ENCODE measurements at regions not wholly inside any gene's neighbourhood (a gene's known extent, or its start where the extent isn't known, plus 50 kb on each side); places are given as distances from the start of the nearest gene placed in this dataset.

DNA sequence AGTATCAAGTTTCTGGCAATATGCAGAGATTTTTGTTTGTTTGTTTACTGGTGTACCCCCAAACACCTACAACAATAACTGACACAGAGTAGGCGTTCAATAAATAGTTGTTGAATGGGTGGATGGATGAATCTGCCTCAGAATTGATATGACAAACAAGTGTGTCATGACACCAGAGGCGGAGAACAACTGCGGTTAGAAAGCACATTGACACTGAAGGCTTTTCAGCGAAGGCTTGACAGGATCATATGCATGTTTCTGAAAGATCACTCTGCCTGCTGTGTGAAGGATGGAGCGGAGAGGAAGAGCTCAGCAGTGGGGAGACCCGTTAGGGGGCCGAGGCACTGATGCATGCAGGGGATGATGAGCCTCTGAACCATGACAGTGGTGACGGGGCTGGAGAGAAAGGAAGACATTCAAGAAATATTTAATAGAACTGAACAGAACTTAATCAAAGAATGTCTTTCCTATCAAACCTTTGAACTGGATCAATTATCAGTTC, 108.5 kb upstream of the USP47 start:
- H3K27me3 Mint-ChIP-seq (ENCODE audit: low read depth): peaks cover 21% of the 10 kb centered on the region

DNA sequence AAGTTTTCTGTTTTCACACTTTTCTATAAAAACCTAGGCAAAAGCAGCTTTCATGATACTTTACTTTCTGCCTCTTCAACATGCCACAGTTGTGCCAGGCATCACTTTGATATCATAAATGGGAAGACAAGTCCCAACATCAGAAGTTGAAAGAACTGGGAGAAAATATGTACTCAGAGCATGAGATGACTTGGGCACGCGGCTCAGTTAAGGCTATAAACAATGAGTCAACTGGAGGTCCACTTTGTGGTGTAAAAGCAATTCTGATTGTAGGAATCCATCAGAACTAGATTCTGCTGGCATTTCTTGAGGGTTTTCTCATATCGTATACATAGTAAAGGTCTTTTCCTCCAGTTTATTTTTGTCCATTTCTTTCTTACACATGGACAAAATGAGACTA, 109.7 kb upstream of the USP47 start:
- Mint-ChIP-seq H3K27me3 (ENCODE audit: low read depth) (peaks cover 21% of the 10 kb centered on the region), H3K4me1 (no peaks in the 10 kb centered on the region), H3K9me3 (peaks cover 16% of the 10 kb centered on the region), H3K27ac (peak overlapping the region in 1 of 3 experiments; percentile 6), H3K36me3 (ENCODE audit: low read depth) (no peaks in the 10 kb centered on the region), H3K4me3 (no peak overlapping the region)
- TF ChIP-seq, protein P1, sequence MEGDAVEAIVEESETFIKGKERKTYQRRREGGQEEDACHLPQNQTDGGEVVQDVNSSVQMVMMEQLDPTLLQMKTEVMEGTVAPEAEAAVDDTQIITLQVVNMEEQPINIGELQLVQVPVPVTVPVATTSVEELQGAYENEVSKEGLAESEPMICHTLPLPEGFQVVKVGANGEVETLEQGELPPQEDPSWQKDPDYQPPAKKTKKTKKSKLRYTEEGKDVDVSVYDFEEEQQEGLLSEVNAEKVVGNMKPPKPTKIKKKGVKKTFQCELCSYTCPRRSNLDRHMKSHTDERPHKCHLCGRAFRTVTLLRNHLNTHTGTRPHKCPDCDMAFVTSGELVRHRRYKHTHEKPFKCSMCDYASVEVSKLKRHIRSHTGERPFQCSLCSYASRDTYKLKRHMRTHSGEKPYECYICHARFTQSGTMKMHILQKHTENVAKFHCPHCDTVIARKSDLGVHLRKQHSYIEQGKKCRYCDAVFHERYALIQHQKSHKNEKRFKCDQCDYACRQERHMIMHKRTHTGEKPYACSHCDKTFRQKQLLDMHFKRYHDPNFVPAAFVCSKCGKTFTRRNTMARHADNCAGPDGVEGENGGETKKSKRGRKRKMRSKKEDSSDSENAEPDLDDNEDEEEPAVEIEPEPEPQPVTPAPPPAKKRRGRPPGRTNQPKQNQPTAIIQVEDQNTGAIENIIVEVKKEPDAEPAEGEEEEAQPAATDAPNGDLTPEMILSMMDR (IDR thresholded peaks at IDR 0.05; ENCODE audit: unreplicated experiment in 3 of 3): no peak

More for the DNA sequence above, 108.5 kb upstream of the USP47 start:
- Mint-ChIP-seq H3K4me1 (no peaks in the 10 kb centered on the region), H3K9me3 (peaks cover 16% of the 10 kb centered on the region), H3K27ac (no peak overlapping the region), H3K4me3 (no peak overlapping the region), H3K36me3 (ENCODE audit: low read depth) (no peaks in the 10 kb centered on the region)
- TF ChIP-seq, protein P1 (IDR thresholded peaks at IDR 0.05; ENCODE audit: unreplicated experiment in 3 of 3): no peak

DNA sequence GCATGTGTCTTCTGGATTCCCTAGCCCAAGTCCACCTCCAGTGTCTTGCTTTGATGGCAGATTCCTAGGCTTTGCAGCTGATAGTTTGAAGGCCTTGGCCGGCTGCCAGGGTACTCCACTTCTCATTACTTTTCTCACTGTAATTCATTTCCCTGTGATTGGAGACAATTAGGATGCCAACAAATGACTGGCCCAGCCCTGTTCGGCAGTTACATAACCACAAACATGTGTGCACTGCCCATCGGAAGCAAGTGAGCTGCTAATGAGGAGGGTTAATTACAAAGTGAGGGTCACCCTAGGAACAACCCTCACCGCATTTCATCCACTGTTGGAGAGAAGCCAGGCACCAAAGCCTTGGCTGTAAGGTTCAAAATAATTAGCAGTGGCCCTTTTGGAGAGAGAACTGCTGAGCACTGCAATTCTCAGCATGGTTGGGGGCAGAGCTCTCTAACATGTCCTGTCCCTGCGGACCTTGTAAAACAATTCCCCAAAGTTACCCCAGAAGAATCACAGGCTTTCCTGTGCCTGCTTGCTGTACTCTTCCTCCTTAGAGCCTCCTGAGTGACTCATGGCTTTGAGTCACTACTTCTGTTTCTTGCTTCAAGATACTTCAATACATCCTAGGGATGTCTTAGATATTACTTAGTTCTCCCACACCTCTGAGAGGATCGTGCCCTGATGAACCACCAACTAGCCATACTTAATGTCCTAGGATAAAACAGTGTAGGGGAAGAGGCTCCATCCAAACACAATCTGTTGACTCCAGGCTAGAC, 109.7 kb upstream of the GALNT18 start:
- TF ChIP-seq, protein P1 (IDR thresholded peaks at IDR 0.05; ENCODE audit: unreplicated experiment in 3 of 3): no peak
- peak overlapping the region in 1 of 3 experiments; percentile 6 for H3K27ac Mint-ChIP-seq
- H3K4me1 Mint-ChIP-seq: no peaks in the 10 kb centered on the region
- H3K27me3 Mint-ChIP-seq (ENCODE audit: low read depth): peaks cover 21% of the 10 kb centered on the region
- H3K36me3 Mint-ChIP-seq (ENCODE audit: low read depth): no peaks in the 10 kb centered on the region
- H3K4me3 Mint-ChIP-seq: no peak overlapping the region
- H3K9me3 Mint-ChIP-seq: peaks cover 16% of the 10 kb centered on the region

DNA sequence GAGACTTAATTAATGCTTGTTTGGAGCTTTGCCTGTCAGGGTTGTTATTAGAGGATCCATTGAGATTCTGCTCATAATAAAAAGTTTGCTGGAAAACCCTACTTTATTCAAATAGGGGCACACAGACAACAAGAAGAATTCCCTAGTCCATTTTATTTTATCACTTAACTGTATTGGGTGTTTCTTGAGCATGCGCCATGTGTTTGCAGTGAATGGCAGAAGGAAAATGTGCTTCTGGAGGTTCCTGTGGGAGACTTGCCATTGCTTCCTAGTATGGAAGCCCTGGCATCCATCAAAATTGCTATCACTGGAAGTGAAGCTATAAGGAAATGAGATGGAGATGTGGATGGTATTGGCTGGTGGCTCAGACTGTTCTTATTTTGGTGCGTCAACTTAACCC, 106.6 kb upstream of the GALNT18 start:
- no peak overlapping the region for H3K4me3 Mint-ChIP-seq
- H3K9me3 Mint-ChIP-seq: peaks cover 16% of the 10 kb centered on the region
- TF ChIP-seq, protein P1 (IDR thresholded peaks at IDR 0.05; ENCODE audit: unreplicated experiment in 3 of 3): no peak
- H3K27me3 Mint-ChIP-seq (ENCODE audit: low read depth): peaks cover 21% of the 10 kb centered on the region
- H3K36me3 Mint-ChIP-seq (ENCODE audit: low read depth): no peaks in the 10 kb centered on the region
- no peaks in the 10 kb centered on the region for H3K4me1 Mint-ChIP-seq
- H3K27ac Mint-ChIP-seq: no peak overlapping the region

DNA sequence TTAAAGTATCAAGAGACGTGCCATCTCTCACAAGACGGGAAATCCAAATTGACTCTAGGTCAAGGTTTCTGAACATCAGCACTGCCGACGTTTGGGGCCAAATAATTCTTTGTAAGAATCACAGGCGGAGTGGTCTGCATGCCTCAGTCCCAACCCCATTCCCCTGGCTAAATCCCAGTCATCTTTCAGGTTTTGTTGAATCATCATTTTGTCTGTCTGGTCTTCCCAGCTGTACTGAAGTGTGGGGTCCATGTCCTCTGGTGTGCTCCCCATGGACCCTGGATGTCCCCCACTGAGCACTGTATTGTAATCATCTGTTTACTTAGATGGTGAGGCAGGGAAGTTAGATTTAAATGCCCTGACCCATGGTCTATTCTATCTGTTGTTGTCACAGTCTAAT, 103.6 kb upstream of the GALNT18 start:
- TF ChIP-seq, protein P1 (IDR thresholded peaks at IDR 0.05; ENCODE audit: unreplicated experiment in 3 of 3): no peak
- H3K9me3 Mint-ChIP-seq: peaks cover 27% of the 10 kb centered on the region
- peaks cover 20% of the 10 kb centered on the region for H3K27me3 Mint-ChIP-seq (ENCODE audit: low read depth)
- no peaks in the 10 kb centered on the region for H3K36me3 Mint-ChIP-seq (ENCODE audit: low read depth)
- no peak overlapping the region for H3K4me3 Mint-ChIP-seq
- H3K4me1 Mint-ChIP-seq: no peaks in the 10 kb centered on the region
- H3K27ac Mint-ChIP-seq: no peak overlapping the region

DNA sequence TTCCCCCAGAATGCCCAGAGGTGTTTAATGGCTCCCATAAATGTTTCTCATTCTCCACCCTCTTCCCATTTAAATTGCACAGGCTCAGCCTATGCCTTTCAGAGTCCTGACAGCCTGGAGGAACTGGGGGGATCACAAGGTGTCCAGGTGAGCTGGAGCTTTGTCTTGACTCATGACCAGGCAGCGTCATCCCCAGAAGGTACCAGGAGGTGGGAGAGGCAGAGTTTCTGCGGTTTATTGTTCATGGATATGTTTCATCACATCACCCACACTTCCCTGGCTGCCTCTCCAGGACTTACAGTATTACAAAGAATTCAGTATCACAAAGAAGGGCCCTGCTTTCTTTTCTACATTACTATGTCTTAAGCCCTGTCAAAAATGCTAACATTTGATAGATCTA, 103.2 kb upstream of the GALNT18 start:
- no peaks in the 10 kb centered on the region for H3K36me3 Mint-ChIP-seq (ENCODE audit: low read depth)
- TF ChIP-seq, protein P1 (IDR thresholded peaks at IDR 0.05; ENCODE audit: unreplicated experiment in 3 of 3): no peak
- H3K4me3 Mint-ChIP-seq: no peak overlapping the region
- peaks cover 23% of the 10 kb centered on the region for H3K9me3 Mint-ChIP-seq
- no peak overlapping the region for H3K27ac Mint-ChIP-seq
- peaks cover 15% of the 10 kb centered on the region for H3K27me3 Mint-ChIP-seq (ENCODE audit: low read depth)
- no peaks in the 10 kb centered on the region for H3K4me1 Mint-ChIP-seq

Data from nephron (organoid).